Fibroblast of the conjunctiva (primary cell): ENCODE measurements at regions not wholly inside any gene's neighbourhood (a gene's known extent, or its start where the extent isn't known, plus 50 kb on each side); places are given as distances from the start of the nearest gene placed in this dataset.
"Not testable (repeated sequence)": the region's sequence is repeated elsewhere in the genome, so short reads cannot be mapped to it uniquely, and the experiment has no call there.

Experiments
- DNase-seq: peaks from one replicate; pipeline ENCODE4 v3.0.0-alpha.2; 2010; ENCODE audit warnings: low read depth

- not testable (repeated sequence) for DNase-seq
These were observed 79.0 kb upstream of the RUBCNL start for GRCh38 chr13:46466074-46466473.

- no peak for DNase-seq
These were observed 76.7 kb upstream of the RUBCNL start for GRCh38 chr13:46463719-46464118.

GRCh38 chr13:46460223-46460622, 73.2 kb upstream of the RUBCNL start:
- DNase-seq: not testable (repeated sequence)

- DNase-seq: not testable (repeated sequence)
These were observed 70.2 kb upstream of the RUBCNL start for GRCh38 chr13:46457255-46457654.

GRCh38 chr13:46455924-46456323, 68.9 kb upstream of the RUBCNL start:
- not testable (repeated sequence) for DNase-seq

GRCh38 chr13:46451145-46451544, 64.1 kb upstream of the RUBCNL start:
- DNase-seq: not testable (repeated sequence)

GRCh38 chr13:46449949-46450348, 62.9 kb upstream of the RUBCNL start:
- DNase-seq: not testable (repeated sequence)

- DNase-seq: not testable (repeated sequence)
These were observed 61.1 kb upstream of the RUBCNL start for GRCh38 chr13:46448148-46448547.

- not testable (repeated sequence) for DNase-seq
These were observed 50.9 kb upstream of the RUBCNL start for GRCh38 chr13:46437808-46438404.
